ENCODE measurements at regions not wholly inside any gene's neighbourhood (a gene's known extent, or its start where the extent isn't known, plus 50 kb on each side); places are given as distances from the start of the nearest gene placed in this dataset.
"Not testable (repeated sequence)": the region's sequence is repeated elsewhere in the genome, so short reads cannot be mapped to it uniquely, and the experiment has no call there.

DNA sequence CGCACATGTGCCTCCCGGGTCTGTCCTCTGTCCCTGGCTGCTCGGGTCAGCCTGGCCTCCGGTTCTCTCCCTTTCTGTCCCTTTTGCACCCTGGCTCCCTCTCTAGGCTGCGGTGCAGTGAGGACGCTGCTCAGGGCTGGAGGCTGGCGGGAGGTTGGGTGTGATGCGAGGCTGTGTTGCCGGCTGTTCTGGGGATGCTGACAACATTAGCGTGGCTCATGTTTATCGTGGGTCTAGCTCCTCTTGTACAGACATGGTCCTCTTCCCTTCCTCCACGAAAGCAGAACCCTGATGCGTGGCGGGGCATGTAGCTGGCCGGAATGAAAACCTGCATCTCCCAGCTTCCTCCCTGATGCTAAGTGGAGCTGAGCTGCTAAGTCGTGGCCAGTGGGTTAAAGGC lies 792.9 kb downstream of the SPATA31A7 start:
- TF ChIP-seq CTCF, POLR2A (IDR thresholded peaks at IDR 0.05): not testable (repeated sequence)
